Endothelial cell of umbilical vein (primary cell): ENCODE measurements at regions not wholly inside any gene's neighbourhood (a gene's known extent, or its start where the extent isn't known, plus 50 kb on each side); places are given as distances from the start of the nearest gene placed in this dataset.

Experiments
- BruUV-seq: library from RNA; stranded (reverse); fragments of 400-500 nt; replicated peaks from 2 replicates; lab custom pipeline; 2021; lab: Mats Ljungman, UMichigan
- CTCF ChIA-PET: fragments of 300-600, 350-600 bp; sonication (Branson Sonifier 250); formaldehyde crosslinking; loops from one replicate; lab custom pipeline; 2021; ENCODE audit warnings: antibody characterized with exemption, inconsistent platforms; lab: Charles Lee
- POLR2A ChIA-PET: fragments of 300-600, 350-600 bp; sonication (Branson Sonifier 250); formaldehyde crosslinking; loops from one replicate; lab custom pipeline; 2021; ENCODE audit warnings: antibody characterized with exemption, inconsistent platforms; lab: Charles Lee
- DNase-seq: peaks from one replicate; pipeline ENCODE4 v3.0.0-alpha.2; 2011; ENCODE audit warnings: low read depth, low spot score
- FAIRE-seq: peaks from 2 replicates; lab custom pipeline; 2011; peaks lifted over from hg19 to GRCh38; lab: Jason Lieb, UNC
- H2AFZ ChIP-seq: 2 replicates; pipeline ENCODE4 v1.6.0; 2012; ENCODE audit warnings: low read depth, low read length, control low read depth, inconsistent platforms
- H3K27ac ChIP-seq: 2 replicates; pipeline ENCODE4 v1.5.1; 2011; ENCODE audit warnings: low read depth, mild to moderate bottlenecking, control low read depth, low read length, moderate library complexity; ENCODE audit not compliant: insufficient read depth
- H3K27me3 ChIP-seq, 2 experiments: 2 replicates each; pipeline versions ENCODE4 v1.6.0 to v1.6.1; 2011; ENCODE audit warnings: low read length in 2 of 2, mixed read lengths in 1 of 2; ENCODE audit not compliant: control insufficient read depth in 2 of 2, insufficient read depth in 2 of 2
- H3K36me3 ChIP-seq, 2 experiments: 2 replicates in 1 of 2; 3 replicates in 1 of 2; pipeline ENCODE4 v1.5.1; 2011; ENCODE audit warnings: low read length in 2 of 2, mild to moderate bottlenecking in 1 of 2, moderate library complexity in 1 of 2; ENCODE audit not compliant: control insufficient read depth in 2 of 2, insufficient read depth in 2 of 2; ENCODE audit errors: extremely low read depth in 1 of 2
- H3K4me1 ChIP-seq: 3 replicates; pipeline ENCODE4 v1.5.1; 2011; ENCODE audit warnings: mild to moderate bottlenecking, low read length; ENCODE audit not compliant: control insufficient read depth, insufficient read depth; ENCODE audit errors: extremely low read depth
- H3K4me2 ChIP-seq: 2 replicates; pipeline ENCODE4 v1.6.1; 2011; ENCODE audit warnings: low read length, control low read depth, mixed read lengths; ENCODE audit not compliant: insufficient read depth
- H3K4me3 ChIP-seq, 3 experiments: fragments of 200-600 bp in 1 of 3; sonication (generic), shearing (Covaris generic) in 1 of 3; replicated peaks in 1 of 3; 2 replicates each; pipeline ENCODE4 v1.5.1; 2011 to 2016; ENCODE audit warnings: control low read depth in 3 of 3, low read length in 3 of 3, mild to moderate bottlenecking in 2 of 3, inconsistent platforms in 1 of 3, low read depth in 1 of 3, moderate library complexity in 1 of 3; ENCODE audit not compliant: insufficient read depth in 1 of 3
- H3K79me2 ChIP-seq: 2 replicates; pipeline ENCODE4 v1.6.0; 2012; ENCODE audit warnings: low read length, inconsistent platforms; ENCODE audit not compliant: control insufficient read depth, insufficient read depth
- H3K9ac ChIP-seq: replicated peaks from 2 replicates; pipeline ENCODE3; 2011; ENCODE audit warnings: low read length, control low read depth; ENCODE audit not compliant: insufficient read depth; ENCODE audit errors: extremely low read depth
- H3K9me1 ChIP-seq: replicated peaks from 3 replicates; pipeline ENCODE4 v1.6.0; 2011; ENCODE audit warnings: mild to moderate bottlenecking, low read length; ENCODE audit not compliant: control insufficient read depth, insufficient read depth; ENCODE audit errors: extremely low read depth
- H3K9me3 ChIP-seq: replicated peaks from 2 replicates; pipeline ENCODE4 v1.5.1; 2012; ENCODE audit warnings: low read length, inconsistent platforms; ENCODE audit not compliant: control insufficient read depth, insufficient read depth
- H4K20me1 ChIP-seq: replicated peaks from 2 replicates; pipeline ENCODE3; 2011; ENCODE audit warnings: mild to moderate bottlenecking, low read length; ENCODE audit not compliant: control insufficient read depth, insufficient read depth; ENCODE audit errors: extremely low read depth
- CTCF ChIP-seq, 2 donors: IDR thresholded peaks; 1 replicate in 1 of 2; 2 replicates in 1 of 2; pipeline ENCODE4 v1.5.1; 2011; ENCODE audit warnings: low read length in 2 of 2, mild to moderate bottlenecking in 2 of 2, moderate library complexity in 2 of 2, control low read depth in 1 of 2, inconsistent platforms in 1 of 2, low read depth in 1 of 2; ENCODE audit not compliant: insufficient read depth in 1 of 2; ENCODE audit errors: extremely low read depth in 1 of 2
- EZH2 ChIP-seq: IDR thresholded peaks from 2 replicates; pipeline ENCODE4 v1.6.1; 2012; ENCODE audit warnings: borderline replicate concordance, low read depth, mild to moderate bottlenecking, moderate library complexity, low read length, inconsistent platforms; ENCODE audit not compliant: severe bottlenecking
- FOS ChIP-seq: IDR thresholded peaks from 2 replicates; pipeline ENCODE4 v1.6.1; 2011; ENCODE audit warnings: mild to moderate bottlenecking, low read length, moderate library complexity, borderline replicate concordance; ENCODE audit not compliant: insufficient read depth
- GATA2 ChIP-seq: IDR thresholded peaks from 2 replicates; pipeline ENCODE4 v1.7.0; 2011; ENCODE audit warnings: low read depth, mild to moderate bottlenecking, moderate library complexity, mixed read lengths, low read length; ENCODE audit not compliant: insufficient read length, insufficient read depth
- JUN ChIP-seq: IDR thresholded peaks from 2 replicates; pipeline ENCODE4 v1.6.1; 2011; ENCODE audit warnings: borderline replicate concordance, low read depth; ENCODE audit not compliant: insufficient read length, insufficient read depth
- MAX ChIP-seq: IDR thresholded peaks from 2 replicates; pipeline ENCODE4 v1.6.1; 2011; ENCODE audit not compliant: insufficient read depth, insufficient read length
- MYC ChIP-seq: IDR thresholded peaks from one replicate; pipeline ENCODE4 v1.6.1; 2011; ENCODE audit warnings: mild to moderate bottlenecking, low read depth, low read length
- POLR2A ChIP-seq: IDR thresholded peaks from 2 replicates; pipeline ENCODE4 v1.6.1; 2012; ENCODE audit warnings: low read depth, mild to moderate bottlenecking, control low read depth, low read length
- POLR2AphosphoS5 ChIP-seq: IDR thresholded peaks from 2 replicates; pipeline ENCODE4 v1.6.1; 2012; ENCODE audit warnings: low read depth, mild to moderate bottlenecking, control low read depth, low read length, moderate library complexity; ENCODE audit not compliant: insufficient read depth
- dilution Hi-C: fragments of 300-500 bp; cut with MboI; formaldehyde crosslinking; loops from one replicate; pipeline ENCODE4 v1.15.0; 2019; ENCODE audit warnings: low sequenced_read_pairs; ENCODE audit not compliant: extremely low pct_ligation_motif_present
- intact Hi-C: fragments of 100-400 bp; cut with micrococcal nuclease; formaldehyde crosslinking; loops from one replicate; pipeline ENCODE4 v1.10.0; 2022

- Histone ChIP-seq H3K4me2 (no peak overlapping the region), H3K9me1 (no peaks in the 10 kb centered on the region), H3K36me3 (no peaks in the 10 kb centered on the region), H3K9me3 (no peaks in the 10 kb centered on the region), H2AFZ (no peak overlapping the region), H3K79me2 (no peaks in the 10 kb centered on the region), H4K20me1 (no peaks in the 10 kb centered on the region), H3K4me3 (no peak overlapping the region), H3K27ac (no peak overlapping the region), H3K27me3 (peaks cover 0 to 4% of the 10 kb centered on the region in 2 experiments), H3K4me1 (no peaks in the 10 kb centered on the region), H3K9ac (no peak overlapping the region)
- ChIA-PET POLR2A (no interaction called here), CTCF (no interaction called here)
- BruUV-seq: no TSS peak
- intact Hi-C loops: no loop called here
- dilution Hi-C loops: no loop called here
- FAIRE-seq (no peak), DNase-seq (no peak)
- TF ChIP-seq EZH2 (no peak), JUN (no peak), POLR2AphosphoS5 (no peak), CTCF (IDR thresholded peaks at IDR 0.05; ENCODE audit: extremely low read depth in 1 of 2, insufficient read depth in 1 of 2, low read depth in 1 of 2, low read length in 2 of 2) (no peak), POLR2A (no peak), FOS (no peak), MYC (no peak), MAX (no peak), GATA2 (no peak)
Observed at GRCh38 chr12:15038137-15038536, 65.3 kb downstream of the PDE6H start.
